ENCODE measurements at regions not wholly inside any gene's neighbourhood (a gene's known extent, or its start where the extent isn't known, plus 50 kb on each side); places are given as distances from the start of the nearest gene placed in this dataset.

- no peaks in the 10 kb centered on the region for H3K36me3 ChIP-seq (ENCODE audit: insufficient read depth, low read length, poor library complexity, severe bottlenecking)
- H3K4me1 ChIP-seq (ENCODE audit: insufficient read depth, low read length, poor library complexity, severe bottlenecking): no peaks in the 10 kb centered on the region
- ChIA-PET CTCF (no interaction called here), POLR2A (ENCODE audit: low non-redundant PET) (no interaction called here)
- H3K9me3 ChIP-seq (ENCODE audit: low read depth, low read length, poor library complexity, severe bottlenecking): no peaks in the 10 kb centered on the region
- TF ChIP-seq EZH2 (IDR thresholded peaks at IDR 0.05; ENCODE audit: borderline replicate concordance, low read depth, low read length, poor library complexity, severe bottlenecking): no peak
- no peak for TF ChIP-seq CTCF (conservative IDR thresholded peaks at IDR 0.05; ENCODE audit: low read depth, low read length)
- H3K27me3 ChIP-seq (replicated peaks; ENCODE audit: insufficient read depth, low read depth, low read length, poor library complexity): no peaks in the 10 kb centered on the region
- intact Hi-C loops (cut with micrococcal nuclease; ENCODE audit: unreplicated experiment): no loop called here
- no peak overlapping the region for H3K27ac ChIP-seq (ENCODE audit: low read depth, low read length, poor library complexity, severe bottlenecking)
- BruUV-seq (replicated peaks): no TSS peak
- no peak overlapping the region for H3K4me3 ChIP-seq (ENCODE audit: low read depth, low read length, poor library complexity, severe bottlenecking)
- DNase-seq (ENCODE audit: low spot score): no peak
These were observed 118.5 kb downstream of the EN1 start for GRCh38 chr2:118728984-118729383.

DNA sequence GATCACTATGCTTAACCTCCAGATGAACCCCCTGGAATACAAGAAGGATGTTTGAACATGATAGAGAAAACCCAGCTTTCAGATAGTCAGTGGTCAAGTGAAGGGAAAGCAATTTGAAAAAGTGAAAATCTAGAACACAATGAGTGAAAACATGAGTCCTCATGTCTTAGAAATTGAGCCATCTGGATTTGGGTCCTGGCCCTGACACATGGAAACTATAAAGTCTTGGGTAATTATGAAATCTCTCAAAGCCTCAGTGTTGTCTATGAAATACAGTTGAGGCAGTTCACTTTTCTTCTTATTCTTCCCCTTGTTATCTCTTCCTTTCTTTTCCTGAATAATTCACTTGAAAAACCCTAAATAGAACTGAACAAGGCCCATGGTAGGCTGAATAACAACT, 120.6 kb downstream of the EN1 start:
- Histone ChIP-seq H3K36me3 (ENCODE audit: insufficient read depth, low read length, poor library complexity, severe bottlenecking) (no peaks in the 10 kb centered on the region), H3K9me3 (ENCODE audit: low read depth, low read length, poor library complexity, severe bottlenecking) (no peaks in the 10 kb centered on the region), H3K4me1 (ENCODE audit: insufficient read depth, low read length, poor library complexity, severe bottlenecking) (no peaks in the 10 kb centered on the region), H3K4me3 (ENCODE audit: low read depth, low read length, poor library complexity, severe bottlenecking) (no peak overlapping the region), H3K27ac (ENCODE audit: low read depth, low read length, poor library complexity, severe bottlenecking) (no peak overlapping the region), H3K27me3 (replicated peaks; ENCODE audit: insufficient read depth, low read depth, low read length, poor library complexity) (peaks cover 4% of the 10 kb centered on the region)
- CTCF ChIA-PET: no interaction called here
- no peak for TF ChIP-seq EZH2 (IDR thresholded peaks at IDR 0.05; ENCODE audit: borderline replicate concordance, low read depth, low read length, poor library complexity, severe bottlenecking)
- TF ChIP-seq CTCF (conservative IDR thresholded peaks at IDR 0.05; ENCODE audit: low read depth, low read length): no peak
- no TSS peak for BruUV-seq (replicated peaks)
- DNase-seq (ENCODE audit: low spot score): no peak
- POLR2A ChIA-PET (ENCODE audit: low non-redundant PET): no interaction called here
- intact Hi-C loops (cut with micrococcal nuclease; ENCODE audit: unreplicated experiment): no loop called here

DNA sequence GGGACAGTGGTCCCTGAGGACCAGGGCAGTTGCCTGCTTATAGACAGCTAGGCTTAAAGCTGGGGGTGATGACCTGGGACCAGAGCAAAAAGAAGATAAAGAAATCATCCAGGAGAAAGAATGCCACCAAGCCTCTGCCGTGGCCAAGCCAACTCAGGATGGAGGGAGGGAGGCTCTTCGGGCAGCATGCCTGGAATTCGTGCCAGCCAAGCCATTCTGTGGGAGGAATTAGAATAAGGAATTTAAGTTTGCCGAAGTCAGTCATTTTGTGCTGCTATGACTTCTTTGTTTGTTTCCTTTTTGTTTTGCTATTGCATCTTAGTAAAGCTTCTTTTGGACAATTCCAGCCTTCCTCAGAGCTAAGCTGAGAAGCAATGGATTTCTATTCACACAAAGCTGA, 124.1 kb downstream of the EN1 start:
- no peaks in the 10 kb centered on the region for H3K36me3 ChIP-seq (ENCODE audit: insufficient read depth, low read length, poor library complexity, severe bottlenecking)
- H3K4me1 ChIP-seq (ENCODE audit: insufficient read depth, low read length, poor library complexity, severe bottlenecking): no peaks in the 10 kb centered on the region
- H3K27me3 ChIP-seq (replicated peaks; ENCODE audit: insufficient read depth, low read depth, low read length, poor library complexity): peaks cover 4% of the 10 kb centered on the region
- TF ChIP-seq CTCF (conservative IDR thresholded peaks at IDR 0.05; ENCODE audit: low read depth, low read length) (no peak), EZH2 (IDR thresholded peaks at IDR 0.05; ENCODE audit: borderline replicate concordance, low read depth, low read length, poor library complexity, severe bottlenecking) (no peak)
- no TSS peak for BruUV-seq (replicated peaks)
- CTCF ChIA-PET: no interaction called here
- no peak for DNase-seq (ENCODE audit: low spot score)
- no peak overlapping the region for H3K27ac ChIP-seq (ENCODE audit: low read depth, low read length, poor library complexity, severe bottlenecking)
- H3K9me3 ChIP-seq (ENCODE audit: low read depth, low read length, poor library complexity, severe bottlenecking): no peaks in the 10 kb centered on the region
- POLR2A ChIA-PET (ENCODE audit: low non-redundant PET): interaction anchor here (0.6 kb wide), 1 partner anchor 18 kb away, joined by 5 read pairs; no protein-coding TSS in a partner anchor
- intact Hi-C loops (cut with micrococcal nuclease; ENCODE audit: unreplicated experiment): no loop called here
- no peak overlapping the region for H3K4me3 ChIP-seq (ENCODE audit: low read depth, low read length, poor library complexity, severe bottlenecking)

All from A673 (cell line).